GM21529 (cell line): ENCODE measurements at regions not wholly inside any gene's neighbourhood (a gene's known extent, or its start where the extent isn't known, plus 50 kb on each side); places are given as distances from the start of the nearest gene placed in this dataset.
A peak's percentile ranks its signal among the peaks of the same experiment; 100 is the strongest.
"Not testable (repeated sequence)": the region's sequence is repeated elsewhere in the genome, so short reads cannot be mapped to it uniquely, and the experiment has no call there.

Source experiments
- ATAC-seq: cut with Tn5 transposase; IDR thresholded peaks from one replicate; pipeline ENCODE4 v1.9.1; 2021; ENCODE audit not compliant: unreplicated experiment

- ATAC-seq: peak; percentile 62
Observed at GRCh38 chr18:73688851-73689711, 458.6 kb downstream of the FBXO15 start.

GRCh38 chr18:73688161-73688560 lies 459.5 kb downstream of the FBXO15 start:
- no peak for ATAC-seq

- ATAC-seq: no peak
Observed at GRCh38 chr18:73684647-73685046, 463.0 kb downstream of the FBXO15 start.

- ATAC-seq: no peak
Observed at GRCh38 chr18:73683409-73684238, 464.0 kb downstream of the FBXO15 start.

- no peak for ATAC-seq
Observed at GRCh38 chr18:73681912-73682311, 465.7 kb downstream of the FBXO15 start.

GRCh38 chr18:73681398-73681797 lies 466.2 kb downstream of the FBXO15 start:
- ATAC-seq: no peak

- ATAC-seq: no peak
Observed at GRCh38 chr18:73679941-73680712, 467.5 kb downstream of the FBXO15 start.

GRCh38 chr18:73677450-73677849 lies 470.2 kb downstream of the FBXO15 start:
- no peak for ATAC-seq

- ATAC-seq: no peak
Observed at GRCh38 chr18:73674125-73674865, 473.3 kb downstream of the FBXO15 start.

GRCh38 chr18:73671480-73671879 lies 476.2 kb downstream of the FBXO15 start:
- not testable (repeated sequence) for ATAC-seq

GRCh38 chr18:73670524-73670923 lies 477.1 kb downstream of the FBXO15 start:
- no peak for ATAC-seq

- ATAC-seq: no peak
Observed at GRCh38 chr18:73670039-73670438, 477.6 kb downstream of the FBXO15 start.

- no peak for ATAC-seq
Observed at GRCh38 chr18:73669297-73669696, 478.3 kb downstream of the FBXO15 start.

GRCh38 chr18:73668051-73668450 lies 479.6 kb downstream of the FBXO15 start:
- ATAC-seq: no peak

- ATAC-seq: no peak
Observed at GRCh38 chr18:73666772-73667171, 480.9 kb downstream of the FBXO15 start.

GRCh38 chr18:73664896-73665295 lies 482.7 kb downstream of the FBXO15 start:
- no peak for ATAC-seq

GRCh38 chr18:73663581-73663980 lies 484.1 kb downstream of the FBXO15 start:
- ATAC-seq: no peak

GRCh38 chr18:73662421-73662820 lies 485.2 kb downstream of the FBXO15 start:
- no peak for ATAC-seq

GRCh38 chr18:73660931-73661856 lies 486.4 kb downstream of the FBXO15 start:
- no peak for ATAC-seq
